Fibroblast of mammary gland (primary cell): ENCODE measurements at regions not wholly inside any gene's neighbourhood (a gene's known extent, or its start where the extent isn't known, plus 50 kb on each side); places are given as distances from the start of the nearest gene placed in this dataset.

ENCODE experiments used
- DNase-seq: peaks from one replicate; pipeline ENCODE4 v3.0.0-alpha.2; 2010; ENCODE audit warnings: low read depth
- H3K4me3 ChIP-seq: 2 replicates; pipeline ENCODE4 v1.5.1; 2011; ENCODE audit warnings: low read depth, mild to moderate bottlenecking, low read length, moderate library complexity; ENCODE audit not compliant: control insufficient read depth
- CTCF ChIP-seq: conservative IDR thresholded peaks from 2 replicates; pipeline ENCODE4 v1.5.1; 2011; ENCODE audit warnings: low read depth, low read length, inconsistent platforms; ENCODE audit not compliant: control insufficient read depth, insufficient read depth

GRCh38 chr21:34006611-34007168 lies 66.7 kb upstream of the MRPS6 start:
- no peak for DNase-seq
- no peak overlapping the region for H3K4me3 ChIP-seq

GRCh38 chr21:34004974-34005373 lies 68.4 kb upstream of the MRPS6 start:
- peak; percentile 34 for DNase-seq
- no peak overlapping the region for H3K4me3 ChIP-seq
- TF ChIP-seq CTCF, result no peak

More at GRCh38 chr21:34006611-34007168, 66.7 kb upstream of the MRPS6 start:
- no peak for TF ChIP-seq CTCF

GRCh38 chr21:34004013-34004938 lies 69.1 kb upstream of the MRPS6 start:
- TF ChIP-seq CTCF, result no peak
- DNase-seq, result peak; percentile 28
- no peak overlapping the region for H3K4me3 ChIP-seq

GRCh38 chr21:34003428-34003827 lies 70.0 kb upstream of the MRPS6 start:
- no peak for TF ChIP-seq CTCF
- no peak overlapping the region for H3K4me3 ChIP-seq
- no peak for DNase-seq

GRCh38 chr21:34000375-34000774 lies 73.0 kb upstream of the MRPS6 start:
- no peak for DNase-seq
- no peak for TF ChIP-seq CTCF
- H3K4me3 ChIP-seq, result no peak overlapping the region

- no peak for TF ChIP-seq CTCF
- no peak overlapping the region for H3K4me3 ChIP-seq
Observed at GRCh38 chr21:33998809-33999208, 74.6 kb upstream of the MRPS6 start.

More at GRCh38 chr21:33998809-33999208, 74.6 kb upstream of the MRPS6 start:
- DNase-seq, result no peak
